ENCODE measurements at regions not wholly inside any gene's neighbourhood (a gene's known extent, or its start where the extent isn't known, plus 50 kb on each side); places are given as distances from the start of the nearest gene placed in this dataset.

DNA sequence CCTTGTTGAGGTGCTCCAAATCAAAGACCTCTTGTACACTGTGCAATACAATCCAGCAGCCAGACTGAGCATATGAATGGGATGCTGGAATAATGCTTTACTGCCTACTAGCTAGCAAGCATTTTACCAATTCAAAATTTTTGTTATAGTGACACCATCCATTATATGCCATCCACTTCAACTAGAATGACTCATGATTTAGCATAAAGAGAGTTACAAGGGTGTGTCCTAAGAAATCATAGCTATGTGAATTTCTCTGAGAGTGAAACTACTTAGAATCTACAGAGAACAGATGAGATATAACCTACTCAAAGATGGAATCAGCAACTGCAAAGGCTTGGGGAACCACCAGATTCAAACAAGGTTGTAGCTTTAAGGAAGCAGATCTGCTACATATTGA lies 221.9 kb downstream of the LHFPL1 start:
- TF ChIP-seq POLR2A (IDR thresholded peaks at IDR 0.05; ENCODE audit: low read depth, low read length) (no peak), PAX5 (IDR thresholded peaks at IDR 0.05; ENCODE audit: insufficient read depth, low read length, severe bottlenecking) (no peak), POLR2AphosphoS5 (IDR thresholded peaks at IDR 0.05; ENCODE audit: low read depth, low read length) (no peak)

Data from GM12891 (cell line).